Upper lobe of left lung (tissue), 6 donors: ENCODE measurements at regions not wholly inside any gene's neighbourhood (a gene's known extent, or its start where the extent isn't known, plus 50 kb on each side); places are given as distances from the start of the nearest gene placed in this dataset.
A peak's percentile ranks its signal among the peaks of the same experiment; 100 is the strongest.

Experiments
- ATAC-seq, 2 donors: fragments of 200-7000 bp; cut with Tn5 transposase; one replicate each; pipeline ENCODE4 v1.9.1; 2022; ENCODE audit warnings: mild to moderate bottlenecking in 2 of 2, moderate library complexity in 2 of 2; ENCODE audit not compliant: low FRiP score in 2 of 2
- DNase-seq, 2 donors: peaks; one replicate each; pipeline ENCODE4 v3.0.0-alpha.2; 2019 to 2020
- H3K27ac ChIP-seq, 4 donors: fragments of 200-600 bp; sonication (generic); one replicate each; pipeline ENCODE4 v1.5.1; 2016 to 2019
- H3K27me3 ChIP-seq, 4 donors: fragments of 200-600 bp; sonication (generic); one replicate each; pipeline ENCODE4 v1.5.1; 2017 to 2019
- H3K36me3 ChIP-seq, 4 donors: fragments of 200-600 bp; sonication (generic); one replicate each; pipeline ENCODE4 v1.5.1; 2016 to 2019
- H3K4me1 ChIP-seq, 4 donors: fragments of 200-600 bp; sonication (generic); one replicate each; pipeline ENCODE4 v1.5.1; 2018 to 2019
- H3K4me3 ChIP-seq, 4 donors: fragments of 200-600 bp; sonication (generic); one replicate each; pipeline ENCODE4 v1.5.1; 2017 to 2019; ENCODE audit warnings: mild to moderate bottlenecking in 2 of 4, moderate library complexity in 1 of 4
- H3K9me3 ChIP-seq, 4 donors: fragments of 200-600 bp; sonication (generic); one replicate each; pipeline ENCODE4 v1.5.1; 2018 to 2019
- EP300 ChIP-seq, 4 donors: sonication (generic); formaldehyde crosslinking; IDR thresholded peaks; one replicate each; pipeline ENCODE4 v1.5.1; 2017; ENCODE audit warnings: antibody characterized with exemption in 4 of 4, control low read depth in 2 of 4
- POLR2A ChIP-seq, 4 donors: fragments of 450-650 bp; IDR thresholded peaks; one replicate each; pipeline ENCODE4 v1.5.1; 2016 to 2017; ENCODE audit warnings: antibody characterized with exemption in 4 of 4, mild to moderate bottlenecking in 2 of 4
- POLR2AphosphoS5 ChIP-seq, 2 donors: sonication (generic); formaldehyde crosslinking; IDR thresholded peaks; one replicate each; pipeline ENCODE4 v1.5.1; 2017; ENCODE audit warnings: antibody characterized with exemption in 2 of 2
- WGBS, 2 donors: methylation state at CpG; one replicate each; pipeline ENCODE4 v1.1.5; 2017 to 2018; 5-methylcytosine and 5-hydroxymethylcytosine counted together
- TF ChIP-seq, protein P1 (sequence below), 6 experiments: fragments of 450-650 bp in 4 of 6; fragments of 200-600 bp in 2 of 6; sonication (generic) in 2 of 6; IDR thresholded peaks; one replicate each; pipeline ENCODE4 v1.5.1; 2016 to 2019; ENCODE audit warnings: antibody characterized with exemption in 6 of 6
- donor health status: DM: no; HTN: no; CAD: no; lungs with moderate emphysema.
- donor health status: DM: no; HTN: yes; CAD: no; lungs with severe emphysema.

DNA sequence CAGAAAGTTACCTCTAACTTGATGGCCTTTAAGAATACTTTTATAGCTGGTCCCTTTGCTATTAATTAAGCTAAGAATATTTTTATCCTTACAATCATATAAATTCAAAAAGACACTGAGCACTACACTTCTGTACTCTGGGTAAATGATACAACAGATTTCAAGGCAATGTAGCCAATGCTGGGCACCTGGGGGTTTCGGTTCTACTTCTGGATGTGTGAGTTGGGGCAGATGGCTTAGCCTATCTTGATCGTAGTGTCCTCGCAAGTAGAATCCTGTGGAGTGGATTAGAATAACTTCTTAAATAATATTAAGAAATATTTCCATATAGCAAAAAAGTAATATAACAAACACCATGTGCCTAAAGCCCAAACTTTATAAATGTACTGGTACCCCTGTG, 96.9 kb upstream of the NT5E start:
- Histone ChIP-seq H3K4me3 (no peak overlapping the region), H3K9me3 (no peaks in the 10 kb centered on the region), H3K36me3 (no peaks in the 10 kb centered on the region), H3K27me3 (no peaks in the 10 kb centered on the region), H3K4me1 (no peaks in the 10 kb centered on the region), H3K27ac (no peak overlapping the region)
- ATAC-seq: no peak
- DNase-seq: no peak
- TF ChIP-seq POLR2AphosphoS5 (IDR thresholded peaks at IDR 0.05) (no peak), EP300 (IDR thresholded peaks at IDR 0.05) (no peak), POLR2A (IDR thresholded peaks at IDR 0.05) (no peak)
- TF ChIP-seq, protein P1, sequence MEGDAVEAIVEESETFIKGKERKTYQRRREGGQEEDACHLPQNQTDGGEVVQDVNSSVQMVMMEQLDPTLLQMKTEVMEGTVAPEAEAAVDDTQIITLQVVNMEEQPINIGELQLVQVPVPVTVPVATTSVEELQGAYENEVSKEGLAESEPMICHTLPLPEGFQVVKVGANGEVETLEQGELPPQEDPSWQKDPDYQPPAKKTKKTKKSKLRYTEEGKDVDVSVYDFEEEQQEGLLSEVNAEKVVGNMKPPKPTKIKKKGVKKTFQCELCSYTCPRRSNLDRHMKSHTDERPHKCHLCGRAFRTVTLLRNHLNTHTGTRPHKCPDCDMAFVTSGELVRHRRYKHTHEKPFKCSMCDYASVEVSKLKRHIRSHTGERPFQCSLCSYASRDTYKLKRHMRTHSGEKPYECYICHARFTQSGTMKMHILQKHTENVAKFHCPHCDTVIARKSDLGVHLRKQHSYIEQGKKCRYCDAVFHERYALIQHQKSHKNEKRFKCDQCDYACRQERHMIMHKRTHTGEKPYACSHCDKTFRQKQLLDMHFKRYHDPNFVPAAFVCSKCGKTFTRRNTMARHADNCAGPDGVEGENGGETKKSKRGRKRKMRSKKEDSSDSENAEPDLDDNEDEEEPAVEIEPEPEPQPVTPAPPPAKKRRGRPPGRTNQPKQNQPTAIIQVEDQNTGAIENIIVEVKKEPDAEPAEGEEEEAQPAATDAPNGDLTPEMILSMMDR (IDR thresholded peaks at IDR 0.05): no peak
- WGBS, 2 donors: 97% methylated on average over 3 of the region's 3 CpGs

DNA sequence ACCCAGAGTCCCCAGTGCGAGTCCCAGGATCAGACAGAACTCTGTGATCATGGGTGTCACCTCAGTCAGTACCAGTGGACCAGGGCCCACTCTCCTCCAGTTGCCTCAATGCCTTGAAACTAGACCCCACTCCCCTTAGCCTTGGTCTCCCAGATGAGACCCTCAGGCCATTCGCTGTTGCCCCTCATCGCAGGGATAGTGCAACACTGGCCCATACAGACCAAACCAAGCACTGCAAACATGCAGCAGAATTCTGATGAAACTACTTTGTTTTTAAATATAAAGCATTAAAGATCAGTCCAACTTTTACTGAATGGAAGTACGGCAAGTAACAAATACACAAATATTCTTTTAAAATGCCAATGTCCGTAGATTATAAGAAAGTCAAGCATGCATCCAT, 101.2 kb upstream of the NT5E start:
- ATAC-seq: no peak
- Histone ChIP-seq H3K4me1 (peaks cover 0 to 9% (median 0%) of the 10 kb centered on the region in 4 donors), H3K4me3 (no peak overlapping the region), H3K27ac (no peak overlapping the region), H3K36me3 (no peaks in the 10 kb centered on the region), H3K9me3 (no peaks in the 10 kb centered on the region), H3K27me3 (no peaks in the 10 kb centered on the region)
- TF ChIP-seq POLR2AphosphoS5 (IDR thresholded peaks at IDR 0.05) (no peak), POLR2A (IDR thresholded peaks at IDR 0.05) (no peak), EP300 (IDR thresholded peaks at IDR 0.05) (no peak)
- TF ChIP-seq, protein P1 (IDR thresholded peaks at IDR 0.05): no peak
- DNase-seq: no peak
- 80 to 83% methylated on average over 5 of the region's 5 CpGs for WGBS, 2 donors

DNA sequence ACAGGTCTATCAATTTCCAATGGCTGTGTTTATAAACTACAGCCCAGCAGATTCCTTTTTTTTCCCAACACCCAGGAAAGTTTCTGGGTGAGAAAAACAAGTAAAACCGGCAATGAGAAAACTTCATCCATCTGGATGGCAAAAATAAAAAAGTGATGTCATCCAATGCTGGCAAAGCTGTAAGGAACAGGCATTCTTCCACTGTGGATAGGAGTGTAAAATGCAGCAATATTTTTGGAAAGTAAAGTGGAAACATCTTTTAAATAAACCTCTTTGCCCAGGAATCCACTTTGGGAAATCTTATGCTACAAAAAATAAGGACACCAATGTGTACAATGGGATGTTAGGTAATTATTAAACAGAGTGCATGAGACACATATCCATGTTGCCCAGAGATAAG, 102.1 kb upstream of the NT5E start:
- TF ChIP-seq, protein P1 (IDR thresholded peaks at IDR 0.05): no peak
- TF ChIP-seq EP300 (IDR thresholded peaks at IDR 0.05) (no peak), POLR2A (IDR thresholded peaks at IDR 0.05) (no peak), POLR2AphosphoS5 (IDR thresholded peaks at IDR 0.05) (no peak)
- Histone ChIP-seq H3K4me3 (no peak overlapping the region), H3K9me3 (no peaks in the 10 kb centered on the region), H3K36me3 (no peaks in the 10 kb centered on the region), H3K4me1 (peaks cover 0 to 9% (median 0%) of the 10 kb centered on the region in 4 donors), H3K27me3 (no peaks in the 10 kb centered on the region), H3K27ac (no peak overlapping the region)
- WGBS, 2 donors: 55 to 66% methylated on average over 1 of the region's 1 CpG
- ATAC-seq (no peak), DNase-seq (no peak)

DNA sequence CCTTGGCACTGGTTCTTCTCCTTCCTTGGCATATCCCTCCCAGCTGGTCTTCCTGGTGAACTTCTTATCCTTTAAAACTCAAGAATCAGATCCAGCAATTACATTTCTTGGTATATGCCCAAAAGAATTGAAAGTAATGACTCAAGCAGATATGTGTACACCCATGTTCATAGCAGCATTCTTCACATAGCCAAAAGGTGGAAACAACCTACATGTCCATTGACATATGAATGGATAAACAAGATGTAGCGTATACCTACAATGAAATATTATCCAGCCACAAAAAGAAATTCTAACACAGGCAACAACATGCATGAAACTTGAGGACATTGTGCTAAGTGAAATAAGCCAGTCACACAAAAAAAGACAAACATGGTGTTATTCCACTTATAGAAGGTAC, 103.7 kb upstream of the NT5E start:
- Histone ChIP-seq H3K27ac (no peak overlapping the region), H3K27me3 (no peaks in the 10 kb centered on the region), H3K4me3 (no peak overlapping the region), H3K4me1 (peaks cover 0 to 9% (median 0%) of the 10 kb centered on the region in 4 donors), H3K9me3 (no peaks in the 10 kb centered on the region), H3K36me3 (no peaks in the 10 kb centered on the region)
- no peak for DNase-seq
- WGBS, 2 donors: 85 to 94% methylated on average over 1 of the region's 1 CpG
- ATAC-seq: no peak
- TF ChIP-seq, protein P1 (IDR thresholded peaks at IDR 0.05): no peak
- TF ChIP-seq EP300 (IDR thresholded peaks at IDR 0.05): no peak
- no peak for TF ChIP-seq POLR2A (IDR thresholded peaks at IDR 0.05)
- TF ChIP-seq POLR2AphosphoS5 (IDR thresholded peaks at IDR 0.05): no peak

DNA sequence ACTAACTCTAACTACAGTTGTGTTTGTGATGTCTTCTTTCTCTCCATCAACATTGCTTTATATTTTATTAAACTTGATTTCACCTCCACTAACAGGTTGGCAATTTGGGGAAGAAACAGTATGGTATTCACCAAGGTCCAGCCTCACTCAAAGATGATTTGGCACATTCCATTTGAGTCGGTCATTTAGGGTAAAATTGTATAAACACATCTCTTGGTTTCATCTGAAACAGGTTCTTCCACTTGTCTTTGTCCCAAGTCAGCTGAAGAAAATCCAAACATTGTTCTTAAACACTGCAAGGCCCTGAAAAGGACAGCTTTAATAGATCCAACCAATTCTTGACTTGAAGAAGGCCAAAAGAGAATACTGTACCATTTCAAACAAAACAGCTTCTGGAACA, 104.9 kb upstream of the NT5E start:
- ATAC-seq: no peak

More for the DNA sequence above, 104.9 kb upstream of the NT5E start:
- H3K27me3 ChIP-seq: no peaks in the 10 kb centered on the region
- H3K4me3 ChIP-seq: no peak overlapping the region
- H3K27ac ChIP-seq: no peak overlapping the region
- DNase-seq: no peak
- H3K4me1 ChIP-seq: peaks cover 0 to 9% (median 0%) of the 10 kb centered on the region in 4 donors
- WGBS, 2 donors: 32 to 41% methylated on average over 1 of the region's 1 CpG
- no peaks in the 10 kb centered on the region for H3K9me3 ChIP-seq
- TF ChIP-seq POLR2A (IDR thresholded peaks at IDR 0.05): no peak
- peak in 1 of 4 donors; percentile 22 for TF ChIP-seq EP300 (IDR thresholded peaks at IDR 0.05)
- H3K36me3 ChIP-seq: no peaks in the 10 kb centered on the region
